Epithelial cell of proximal tubule (primary cell): ENCODE measurements at regions not wholly inside any gene's neighbourhood (a gene's known extent, or its start where the extent isn't known, plus 50 kb on each side); places are given as distances from the start of the nearest gene placed in this dataset.
"Not testable (repeated sequence)": the region's sequence is repeated elsewhere in the genome, so short reads cannot be mapped to it uniquely, and the experiment has no call there.

Experiments used
- DNase-seq: peaks from one replicate; pipeline ENCODE4 v3.0.0-alpha.2; 2011; ENCODE audit warnings: low read depth
- H3K4me3 ChIP-seq: 2 replicates; pipeline ENCODE4 v1.5.1; 2011; ENCODE audit warnings: low read depth, mild to moderate bottlenecking, low read length
- TF ChIP-seq, protein P1 (sequence below): conservative IDR thresholded peaks from 2 replicates; pipeline ENCODE4 v1.5.1; 2012; ENCODE audit warnings: low read depth, mild to moderate bottlenecking, low read length

DNA sequence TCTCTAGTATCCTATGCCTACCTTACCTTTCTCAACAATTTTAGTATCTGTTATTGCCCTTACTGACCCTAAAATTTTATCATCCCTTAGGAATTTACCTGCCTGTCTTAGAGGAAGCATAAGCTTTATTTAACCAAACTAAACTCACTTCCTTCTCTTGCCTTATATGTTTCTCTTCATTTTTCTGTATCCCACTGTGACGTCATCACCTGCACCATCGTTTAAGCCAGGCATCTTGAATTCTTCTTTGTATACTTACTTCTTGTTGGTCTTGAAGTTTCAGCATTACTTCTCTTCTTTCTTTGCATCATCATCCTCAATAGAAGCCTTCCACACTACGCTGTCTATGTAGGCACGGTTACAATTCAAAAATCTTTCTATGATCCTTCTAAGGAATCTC lies 231.0 kb upstream of the SMIM30 start:
- no peak for DNase-seq
- TF ChIP-seq, protein P1, sequence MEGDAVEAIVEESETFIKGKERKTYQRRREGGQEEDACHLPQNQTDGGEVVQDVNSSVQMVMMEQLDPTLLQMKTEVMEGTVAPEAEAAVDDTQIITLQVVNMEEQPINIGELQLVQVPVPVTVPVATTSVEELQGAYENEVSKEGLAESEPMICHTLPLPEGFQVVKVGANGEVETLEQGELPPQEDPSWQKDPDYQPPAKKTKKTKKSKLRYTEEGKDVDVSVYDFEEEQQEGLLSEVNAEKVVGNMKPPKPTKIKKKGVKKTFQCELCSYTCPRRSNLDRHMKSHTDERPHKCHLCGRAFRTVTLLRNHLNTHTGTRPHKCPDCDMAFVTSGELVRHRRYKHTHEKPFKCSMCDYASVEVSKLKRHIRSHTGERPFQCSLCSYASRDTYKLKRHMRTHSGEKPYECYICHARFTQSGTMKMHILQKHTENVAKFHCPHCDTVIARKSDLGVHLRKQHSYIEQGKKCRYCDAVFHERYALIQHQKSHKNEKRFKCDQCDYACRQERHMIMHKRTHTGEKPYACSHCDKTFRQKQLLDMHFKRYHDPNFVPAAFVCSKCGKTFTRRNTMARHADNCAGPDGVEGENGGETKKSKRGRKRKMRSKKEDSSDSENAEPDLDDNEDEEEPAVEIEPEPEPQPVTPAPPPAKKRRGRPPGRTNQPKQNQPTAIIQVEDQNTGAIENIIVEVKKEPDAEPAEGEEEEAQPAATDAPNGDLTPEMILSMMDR, result no peak
- no peak overlapping the region for H3K4me3 ChIP-seq

DNA sequence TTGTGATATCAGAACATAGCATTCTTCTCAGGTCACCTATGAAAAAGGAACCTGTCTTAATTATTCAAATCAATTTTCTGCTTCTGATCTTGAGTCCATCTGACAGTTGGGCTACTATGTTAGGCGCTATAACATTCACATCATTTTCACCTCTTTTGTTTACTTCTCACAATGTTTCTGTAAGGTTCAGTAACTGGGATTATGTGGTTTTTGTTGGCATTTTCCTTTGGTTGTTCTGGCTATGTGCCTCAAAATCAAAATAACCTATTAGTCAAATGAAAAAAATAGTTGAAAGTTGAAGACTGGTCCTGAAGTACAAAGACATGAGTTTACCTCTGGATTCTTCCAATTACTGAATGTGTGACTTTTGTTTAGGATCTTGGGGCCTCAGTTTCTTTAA lies 221.3 kb upstream of the SMIM30 start:
- no peak overlapping the region for H3K4me3 ChIP-seq
- TF ChIP-seq, protein P1, result no peak
- no peak for DNase-seq

DNA sequence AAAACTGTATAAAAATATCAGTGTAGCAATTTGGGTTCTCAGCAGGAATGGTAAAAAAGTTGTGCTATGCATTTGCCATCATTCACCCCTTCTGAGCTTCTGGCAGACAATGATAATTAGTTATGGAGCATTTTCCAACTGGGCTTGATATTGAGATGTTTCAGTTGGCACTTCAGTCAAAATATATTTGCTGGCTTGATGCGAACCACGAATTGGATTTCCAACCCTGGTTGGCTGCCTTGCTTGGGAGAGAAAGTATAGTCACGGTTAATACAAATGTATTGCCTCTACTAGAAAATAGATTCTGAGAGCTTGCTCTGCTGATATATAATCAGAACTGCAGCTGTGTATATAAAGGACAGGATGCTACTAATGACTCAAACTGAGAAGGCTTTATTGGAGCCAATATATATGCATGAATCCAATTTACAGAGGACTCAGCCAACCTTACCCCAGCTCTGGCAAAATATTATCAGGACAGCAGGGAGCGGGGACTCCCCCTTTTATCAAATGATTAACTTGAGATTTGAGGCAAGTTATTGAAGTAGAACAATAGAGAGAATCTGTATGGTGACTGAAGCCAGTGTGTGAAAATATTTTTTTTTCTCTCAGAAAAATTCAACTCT lies 219.8 kb upstream of the SMIM30 start:
- H3K4me3 ChIP-seq, result no peak overlapping the region
- TF ChIP-seq, protein P1, result no peak
- DNase-seq, result no peak

DNA sequence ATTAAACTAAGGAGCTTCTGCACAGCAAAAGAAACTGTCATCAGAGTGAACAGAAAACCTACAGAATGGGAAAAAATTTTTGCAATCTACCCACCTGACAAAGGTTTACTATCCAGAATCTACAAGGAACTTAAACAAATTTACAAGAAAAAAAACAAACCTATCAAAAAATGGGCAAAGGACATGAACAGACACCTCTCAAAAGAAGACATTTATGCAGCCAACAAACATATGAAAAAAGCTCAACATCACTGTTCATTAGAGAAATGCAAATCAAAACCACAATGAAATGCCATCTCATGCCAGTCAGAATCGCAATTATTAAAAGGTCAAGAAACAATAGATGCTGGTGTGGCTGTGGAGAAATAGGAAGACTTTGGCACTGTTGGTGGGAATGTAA lies 218.5 kb upstream of the SMIM30 start:
- H3K4me3 ChIP-seq, DNase-seq: not testable (repeated sequence)

DNA sequence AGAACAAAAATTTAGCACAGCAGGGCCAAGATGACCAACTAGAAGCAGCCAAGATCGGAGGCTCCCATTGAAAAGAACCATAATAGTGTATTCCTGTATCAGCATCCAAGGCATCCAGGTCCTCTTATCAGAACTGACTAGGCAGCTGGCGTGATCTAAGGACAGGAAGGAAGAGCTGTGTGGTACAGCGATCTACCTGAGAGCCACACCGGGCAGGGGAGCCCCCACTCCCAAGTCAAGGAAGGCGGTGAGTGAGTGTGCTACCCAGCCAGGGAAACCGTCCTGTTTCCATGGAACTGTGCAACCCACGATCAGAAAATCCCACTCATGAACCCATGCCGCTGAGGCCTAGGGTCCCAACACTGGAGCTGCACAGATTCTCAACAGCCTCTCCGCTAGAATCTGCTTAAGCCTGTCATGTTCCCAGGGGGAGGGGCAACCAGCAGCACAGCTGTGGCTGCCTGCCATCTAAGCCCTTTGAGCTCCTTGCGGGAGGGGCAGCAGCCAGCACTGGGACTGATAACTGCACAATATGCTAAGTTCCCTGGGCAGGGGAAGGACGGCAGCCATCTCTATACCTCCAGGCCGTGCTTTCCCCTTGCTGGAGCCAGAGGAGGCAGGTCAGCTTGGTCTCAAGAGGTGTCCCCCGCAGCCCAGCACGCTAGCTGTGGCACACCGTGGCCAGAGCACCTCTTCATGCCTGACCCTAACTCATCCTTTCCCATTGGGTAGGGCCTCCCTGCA lies 213.0 kb upstream of the SMIM30 start:
- TF ChIP-seq, protein P1, result no peak
- H3K4me3 ChIP-seq, result no peak overlapping the region
- no peak for DNase-seq

DNA sequence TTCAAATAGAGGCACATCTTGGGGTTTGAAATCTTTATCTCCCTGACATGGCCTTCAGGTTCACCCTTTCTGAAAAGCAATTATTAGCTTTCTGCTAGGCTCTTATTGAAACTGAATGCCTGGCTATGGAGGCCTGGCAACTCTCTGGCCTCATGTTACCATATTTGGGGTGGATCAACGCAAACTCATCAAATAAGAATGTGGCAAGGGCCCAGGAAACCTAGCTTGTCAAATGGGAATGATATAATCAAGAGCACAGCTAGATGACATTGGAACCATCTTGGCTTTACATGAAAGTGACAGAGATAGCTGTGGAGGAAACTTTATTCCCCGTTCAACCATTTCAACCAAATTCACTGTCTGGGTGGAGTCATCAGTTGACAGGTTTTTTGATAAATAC lies 202.8 kb upstream of the SMIM30 start:
- DNase-seq, result no peak
- TF ChIP-seq, protein P1, result no peak
- no peak overlapping the region for H3K4me3 ChIP-seq

DNA sequence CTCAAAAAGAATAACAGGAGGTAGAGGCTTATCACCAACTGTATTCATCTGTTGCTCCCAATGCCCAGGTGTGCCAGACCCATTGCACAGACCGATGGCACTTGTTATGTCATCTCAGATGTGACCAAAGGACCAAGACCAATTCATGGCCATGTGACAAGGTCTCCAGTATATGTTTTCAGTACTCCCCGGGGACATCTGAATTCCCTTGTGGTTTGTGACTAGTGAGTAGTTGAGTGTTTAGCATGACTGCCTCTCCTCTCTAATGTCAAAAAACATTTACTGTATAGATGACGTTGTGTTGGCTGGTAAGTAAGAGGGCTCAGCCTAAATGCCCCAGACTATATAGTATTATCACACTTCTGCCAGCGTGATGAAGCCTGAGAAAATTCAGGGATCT lies 202.1 kb upstream of the SMIM30 start:
- TF ChIP-seq, protein P1, result no peak
- DNase-seq, result no peak
- no peak overlapping the region for H3K4me3 ChIP-seq
